Stromal cell of bone marrow (primary cell): ENCODE measurements at regions not wholly inside any gene's neighbourhood (a gene's known extent, or its start where the extent isn't known, plus 50 kb on each side); places are given as distances from the start of the nearest gene placed in this dataset.
"Not testable (repeated sequence)": the region's sequence is repeated elsewhere in the genome, so short reads cannot be mapped to it uniquely, and the experiment has no call there.

ENCODE experiments used
- DNase-seq: peaks from one replicate; pipeline ENCODE4 v3.0.0-alpha.2; 2012; ENCODE audit warnings: low read depth

DNA sequence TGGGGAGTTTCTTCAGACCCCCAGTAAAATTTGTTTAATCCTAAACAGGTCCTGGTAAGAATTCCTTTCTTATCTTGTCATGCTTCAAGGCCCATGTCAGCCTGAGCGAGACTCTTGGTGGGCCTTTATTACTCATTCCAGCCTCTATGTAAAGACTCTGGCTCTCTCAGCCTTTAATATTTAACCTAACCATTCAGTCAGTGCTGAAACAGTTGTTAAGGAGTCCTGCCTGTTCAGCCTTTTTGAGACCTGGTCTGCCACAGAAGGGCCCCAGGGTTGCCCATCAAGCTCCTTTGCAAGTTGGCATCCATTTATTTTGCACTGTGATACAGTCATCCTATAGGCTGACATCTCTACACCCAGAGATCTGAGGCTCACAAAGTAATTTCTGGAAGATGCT, 107.7 kb upstream of the VANGL1 start:
- no peak for DNase-seq

GRCh38 chr1:115531631-115532264, 110.0 kb upstream of the VANGL1 start:
- no peak for DNase-seq

DNA sequence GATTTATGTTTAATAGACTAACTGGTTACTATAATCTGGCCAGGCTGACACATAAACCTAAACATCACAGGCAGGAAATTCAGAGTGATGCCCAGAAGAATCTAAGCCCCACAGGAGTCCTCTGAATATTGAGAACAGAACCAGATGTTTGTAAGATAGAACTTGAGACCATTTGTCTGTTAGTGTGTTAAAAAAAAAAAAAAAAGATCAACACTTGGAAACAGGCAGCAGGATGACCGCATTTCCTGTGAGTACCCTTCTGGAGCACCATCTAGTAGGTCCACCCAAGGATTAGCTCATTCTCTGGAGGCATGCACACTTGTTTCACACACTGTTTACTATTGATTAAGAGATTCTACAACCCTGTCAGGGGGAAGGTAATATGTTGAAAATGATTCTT, 111.4 kb upstream of the VANGL1 start:
- DNase-seq, result peak; percentile 41

- DNase-seq, result no peak
Measured at GRCh38 chr1:115529216-115529897, 112.4 kb upstream of the VANGL1 start.

- not testable (repeated sequence) for DNase-seq
Measured at GRCh38 chr1:115528336-115528735, 113.4 kb upstream of the VANGL1 start.

- DNase-seq, result no peak
Measured at GRCh38 chr1:115527746-115528145, 114.0 kb upstream of the VANGL1 start.

GRCh38 chr1:115526900-115527299, 114.9 kb upstream of the VANGL1 start:
- no peak for DNase-seq

- no peak for DNase-seq
Measured at GRCh38 chr1:115524236-115524635, 117.5 kb upstream of the VANGL1 start.

GRCh38 chr1:115522386-115522785, 119.4 kb upstream of the VANGL1 start:
- no peak for DNase-seq

GRCh38 chr1:115515270-115515669, 126.5 kb upstream of the VANGL1 start:
- no peak for DNase-seq

DNA sequence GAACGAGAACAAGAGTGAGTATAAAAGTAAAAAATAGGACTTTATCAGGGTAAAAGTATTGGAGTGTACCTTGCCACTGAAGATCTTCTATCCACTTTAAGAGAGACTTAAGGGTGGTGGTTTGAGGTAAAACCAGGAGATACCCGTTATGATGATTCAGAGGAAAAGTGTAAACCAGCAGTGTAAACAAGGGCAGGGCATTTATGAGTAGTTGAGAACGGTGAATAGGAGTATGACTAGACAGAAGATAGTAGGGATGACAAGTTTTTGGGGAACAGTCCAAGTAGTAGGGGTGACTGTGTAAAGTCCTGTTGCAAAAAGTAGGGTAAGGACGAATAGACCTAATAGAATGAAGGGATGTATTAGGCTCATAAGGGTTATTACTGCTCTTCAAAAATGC, 131.5 kb upstream of the VANGL1 start:
- not testable (repeated sequence) for DNase-seq

DNA sequence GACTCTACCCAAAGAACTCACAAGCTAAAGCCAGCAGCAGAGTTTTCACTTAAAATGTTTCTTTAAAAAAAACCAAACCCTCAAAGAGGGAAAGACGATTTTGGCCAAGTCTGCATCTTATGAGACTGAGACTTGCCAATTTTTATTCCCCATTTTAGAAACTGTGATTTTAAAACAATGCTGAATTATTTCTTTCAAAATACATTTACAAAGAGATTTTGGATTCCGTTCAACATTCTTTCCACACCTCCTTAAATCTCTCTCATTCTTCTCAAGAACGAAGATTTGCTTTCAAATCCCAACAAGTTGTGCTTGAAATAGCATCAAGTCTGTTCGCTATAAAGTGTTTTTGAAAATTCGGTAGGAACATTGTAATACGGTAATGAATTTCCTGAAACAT, 133.9 kb upstream of the VANGL1 start:
- no peak for DNase-seq

- no peak for DNase-seq
Measured at GRCh38 chr1:115506924-115507589, 134.7 kb upstream of the VANGL1 start.

GRCh38 chr1:115506518-115506917, 135.3 kb upstream of the VANGL1 start:
- no peak for DNase-seq

- no peak for DNase-seq
Measured at GRCh38 chr1:115505148-115505571, 136.6 kb upstream of the VANGL1 start.

DNA sequence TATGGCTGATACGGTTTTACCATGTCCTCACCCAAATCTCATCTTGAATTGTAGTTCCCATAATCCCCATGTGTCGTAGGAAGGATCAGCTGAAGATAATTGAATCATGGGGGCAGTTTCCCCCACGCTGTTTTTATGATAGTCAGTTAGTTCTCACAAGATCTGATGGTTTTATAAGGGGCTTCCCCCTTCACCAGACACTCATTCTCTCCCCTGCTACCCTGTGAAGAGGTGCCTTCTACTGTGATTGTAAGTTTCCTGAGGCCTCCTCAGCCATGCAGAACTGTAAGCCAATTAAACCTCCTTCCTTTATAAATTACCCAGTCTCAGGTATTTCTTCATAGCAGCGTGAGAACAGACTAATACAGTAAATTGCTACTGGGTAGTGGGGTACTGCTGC, 139.6 kb upstream of the VANGL1 start:
- not testable (repeated sequence) for DNase-seq

DNA sequence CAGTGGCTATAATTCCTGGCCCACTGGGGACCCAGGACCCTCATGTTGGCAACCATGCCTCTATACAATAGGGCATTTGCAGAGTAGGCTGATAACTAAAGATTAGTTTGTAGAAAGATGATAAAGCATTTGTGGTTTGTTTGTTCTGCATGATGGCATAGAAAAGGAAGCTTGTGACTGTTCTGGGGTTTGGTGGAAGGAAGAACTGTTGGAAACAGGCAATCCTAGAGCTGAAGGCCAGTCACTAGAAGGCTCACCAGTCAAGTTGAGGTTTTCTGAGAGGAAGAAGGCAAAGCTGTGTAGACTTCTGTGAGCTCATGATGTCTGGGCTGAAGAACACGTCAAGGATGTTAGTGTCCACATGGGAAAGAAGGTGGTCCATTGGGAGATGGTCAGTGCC, 140.3 kb upstream of the VANGL1 start:
- no peak for DNase-seq

GRCh38 chr1:115499253-115499652, 142.5 kb upstream of the VANGL1 start:
- DNase-seq, result no peak

DNA sequence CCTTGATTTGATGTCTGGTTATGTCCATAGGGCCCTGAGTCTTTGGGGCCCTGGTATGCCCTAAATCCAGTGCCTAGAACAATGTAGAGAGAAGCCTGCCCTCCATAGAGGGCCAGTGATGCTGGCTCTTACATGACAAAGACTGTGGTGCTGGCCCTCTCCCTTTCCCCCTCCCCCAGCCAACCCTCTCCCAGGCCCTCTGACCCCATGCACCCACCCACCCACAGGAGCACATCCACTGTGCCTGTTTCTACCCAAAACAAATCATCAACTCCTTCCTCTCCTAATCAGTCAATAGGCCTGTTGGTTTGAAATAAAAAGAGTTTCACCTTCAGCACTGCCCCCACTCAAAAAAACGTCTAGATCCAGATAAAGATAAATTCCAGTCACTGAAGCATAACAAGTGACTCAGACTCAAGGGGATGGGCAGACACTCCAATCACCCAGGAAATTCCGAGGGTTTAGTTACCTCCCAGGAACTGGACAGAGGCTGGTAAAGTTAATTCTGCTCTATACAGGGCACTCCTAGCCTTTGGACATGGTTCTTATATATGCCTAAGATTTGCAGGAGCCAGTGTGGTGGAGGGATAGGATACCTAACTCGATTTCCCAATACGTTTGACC, 144.8 kb upstream of the VANGL1 start:
- no peak for DNase-seq

DNA sequence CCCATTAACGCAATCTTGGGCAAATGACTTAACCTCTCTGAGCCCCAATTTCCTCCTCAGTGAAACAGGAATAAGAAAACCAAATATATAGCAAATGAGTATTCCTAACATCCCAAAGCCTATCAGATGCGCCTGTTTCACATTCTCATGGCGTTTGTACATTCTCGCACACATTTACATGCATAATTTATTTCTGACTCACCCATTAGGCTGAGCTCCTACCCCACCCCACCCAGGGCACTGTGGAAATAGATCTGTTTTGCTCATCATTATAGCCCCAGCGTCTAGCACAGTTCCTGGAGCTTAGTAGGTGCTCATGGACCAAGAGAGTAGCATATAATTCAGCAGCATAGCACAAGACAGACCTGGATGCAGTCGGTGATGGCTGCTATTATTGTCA, 146.1 kb upstream of the VANGL1 start:
- DNase-seq, result no peak

DNA sequence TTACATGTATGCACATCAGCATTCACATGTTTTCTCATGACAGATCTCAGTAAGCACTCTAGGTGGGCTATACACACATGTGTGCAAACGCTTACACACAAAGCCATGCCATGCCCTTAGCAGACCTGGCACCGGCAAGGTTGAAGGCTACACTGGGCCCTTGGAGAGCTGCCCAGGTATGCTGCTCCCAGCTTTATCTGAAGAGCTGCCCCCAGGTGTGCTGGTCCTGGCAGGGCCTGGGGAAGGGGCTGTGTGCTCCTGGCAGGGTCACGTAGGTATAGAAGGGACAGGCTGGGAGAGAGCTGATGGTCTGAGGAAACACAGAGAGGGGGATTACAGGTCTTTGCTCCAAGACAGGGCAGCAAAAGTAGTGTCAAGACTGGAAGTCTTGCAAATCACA, 146.7 kb upstream of the VANGL1 start:
- no peak for DNase-seq

DNA sequence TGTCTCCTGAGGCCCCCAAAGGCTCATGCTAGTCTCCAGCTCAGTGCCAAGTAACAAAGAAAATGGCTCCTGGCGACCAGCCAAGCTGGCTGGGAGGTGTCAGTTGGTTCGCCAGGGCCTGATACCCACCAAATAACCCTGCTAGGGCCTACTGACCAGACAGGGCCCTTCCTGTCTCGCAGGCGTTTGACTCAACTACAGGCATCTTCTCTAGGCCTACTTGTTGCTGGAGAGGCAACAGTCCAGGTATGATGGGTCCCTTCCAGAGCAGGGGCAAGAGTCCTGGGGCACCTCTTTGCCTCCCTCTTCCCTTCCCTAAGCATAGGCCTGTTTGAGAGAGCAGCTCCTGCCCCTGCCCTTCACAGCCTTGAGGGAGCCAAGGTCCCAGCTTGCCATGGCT, 147.9 kb upstream of the VANGL1 start:
- DNase-seq, result no peak

GRCh38 chr1:115492880-115493279, 148.9 kb upstream of the VANGL1 start:
- DNase-seq, result no peak
